ENCODE measurements at regions not wholly inside any gene's neighbourhood (a gene's known extent, or its start where the extent isn't known, plus 50 kb on each side); places are given as distances from the start of the nearest gene placed in this dataset.

DNA sequence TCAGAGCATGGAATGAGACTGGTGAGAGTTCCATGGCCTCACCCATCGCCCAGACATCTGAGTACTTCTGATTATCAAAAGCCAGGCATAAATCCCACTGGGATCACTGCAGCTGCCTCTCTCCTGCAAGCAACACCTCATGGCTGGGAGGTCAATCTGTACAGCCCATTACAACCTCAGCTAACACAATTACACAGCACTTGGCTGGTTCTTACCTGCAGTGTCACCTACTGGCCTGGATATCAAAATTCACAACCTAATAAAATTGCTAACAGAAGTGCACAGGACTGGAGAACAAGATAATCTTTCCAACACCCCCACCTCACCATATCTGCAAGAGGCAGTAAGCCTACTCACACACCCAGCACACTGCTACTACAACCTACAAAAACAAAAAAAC, 341.7 kb upstream of the NDST3 start:
- TF ChIP-seq, protein P1, sequence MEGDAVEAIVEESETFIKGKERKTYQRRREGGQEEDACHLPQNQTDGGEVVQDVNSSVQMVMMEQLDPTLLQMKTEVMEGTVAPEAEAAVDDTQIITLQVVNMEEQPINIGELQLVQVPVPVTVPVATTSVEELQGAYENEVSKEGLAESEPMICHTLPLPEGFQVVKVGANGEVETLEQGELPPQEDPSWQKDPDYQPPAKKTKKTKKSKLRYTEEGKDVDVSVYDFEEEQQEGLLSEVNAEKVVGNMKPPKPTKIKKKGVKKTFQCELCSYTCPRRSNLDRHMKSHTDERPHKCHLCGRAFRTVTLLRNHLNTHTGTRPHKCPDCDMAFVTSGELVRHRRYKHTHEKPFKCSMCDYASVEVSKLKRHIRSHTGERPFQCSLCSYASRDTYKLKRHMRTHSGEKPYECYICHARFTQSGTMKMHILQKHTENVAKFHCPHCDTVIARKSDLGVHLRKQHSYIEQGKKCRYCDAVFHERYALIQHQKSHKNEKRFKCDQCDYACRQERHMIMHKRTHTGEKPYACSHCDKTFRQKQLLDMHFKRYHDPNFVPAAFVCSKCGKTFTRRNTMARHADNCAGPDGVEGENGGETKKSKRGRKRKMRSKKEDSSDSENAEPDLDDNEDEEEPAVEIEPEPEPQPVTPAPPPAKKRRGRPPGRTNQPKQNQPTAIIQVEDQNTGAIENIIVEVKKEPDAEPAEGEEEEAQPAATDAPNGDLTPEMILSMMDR (IDR thresholded peaks at IDR 0.05 in 4 of 5, conservative IDR thresholded peaks at IDR 0.05 in 1 of 5): no peak
- no peak for TF ChIP-seq POLR2A (IDR thresholded peaks at IDR 0.05)

Data from gastrocnemius medialis (tissue), 4 donors.